ENCODE measurements at regions not wholly inside any gene's neighbourhood (a gene's known extent, or its start where the extent isn't known, plus 50 kb on each side); places are given as distances from the start of the nearest gene placed in this dataset.

DNA sequence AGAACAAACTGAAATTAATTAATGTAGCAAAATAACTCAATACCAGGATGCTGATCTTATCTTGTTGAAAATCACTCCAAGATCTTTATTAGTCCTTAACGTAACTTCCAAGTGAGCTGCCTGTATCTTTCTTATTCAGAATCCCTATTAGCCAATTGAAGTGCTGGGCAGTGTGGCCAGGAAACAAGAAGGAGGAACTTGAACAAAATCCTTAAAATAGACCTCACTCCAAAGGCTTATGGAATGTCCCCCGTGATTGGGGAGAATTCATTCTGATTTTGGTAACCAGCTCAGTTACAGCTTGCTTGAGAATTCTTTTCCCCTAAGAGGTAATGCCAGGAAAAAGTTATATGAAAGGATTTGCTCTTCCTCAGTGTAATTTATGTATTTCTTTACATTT, 171.0 kb downstream of the DEPDC1B start:
- TF ChIP-seq CTCF (IDR thresholded peaks at IDR 0.05 in 8 of 11, conservative IDR thresholded peaks at IDR 0.05 in 3 of 11): no peak
- no peak for TF ChIP-seq POLR2A (IDR thresholded peaks at IDR 0.05)
- no peak for TF ChIP-seq POLR2AphosphoS5 (IDR thresholded peaks at IDR 0.05)

Data from spleen (tissue), 7 donors.